ENCODE measurements at regions not wholly inside any gene's neighbourhood (a gene's known extent, or its start where the extent isn't known, plus 50 kb on each side); places are given as distances from the start of the nearest gene placed in this dataset.

DNA sequence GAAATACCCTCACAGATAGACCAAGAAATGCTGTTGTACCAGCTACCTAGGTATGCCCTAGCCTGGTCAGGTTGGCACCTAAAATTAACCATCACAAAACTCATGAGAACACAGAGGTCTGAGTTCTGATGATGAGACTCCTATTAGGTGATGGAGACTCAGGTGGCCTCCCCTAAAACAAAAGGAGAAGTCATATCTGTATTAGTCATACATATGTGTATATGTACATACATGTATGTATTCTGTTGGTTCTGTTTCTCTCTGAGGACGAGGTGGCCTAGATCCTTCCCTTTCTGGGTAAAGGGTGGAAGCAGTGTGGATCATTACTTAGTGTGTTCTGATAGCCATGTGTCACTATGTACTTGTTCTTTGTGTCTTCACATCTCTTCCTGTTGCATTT, 207.2 kb upstream of the PRSS1 start:
- H2AFZ ChIP-seq (ENCODE audit: low read length), result no peak overlapping the region
- H3K4me3 ChIP-seq (ENCODE audit: low read length), result no peak overlapping the region
- DNase-seq, result no peak
- H3K27ac ChIP-seq (ENCODE audit: low read length), result no peak overlapping the region
- no peak overlapping the region for H3K4me2 ChIP-seq (ENCODE audit: low read depth, low read length, poor library complexity, severe bottlenecking)
- no peaks in the 10 kb centered on the region for H3K4me1 ChIP-seq (ENCODE audit: low read length)
- H3K9me2 ChIP-seq (replicated peaks; ENCODE audit: insufficient read depth, low read length), result no peaks in the 10 kb centered on the region
- H3K9ac ChIP-seq (ENCODE audit: low read length), result no peak overlapping the region
- H3K79me2 ChIP-seq (ENCODE audit: low read length), result no peaks in the 10 kb centered on the region
- no peaks in the 10 kb centered on the region for H3K9me3 ChIP-seq (ENCODE audit: low read length)
- no peaks in the 10 kb centered on the region for H3K27me3 ChIP-seq (ENCODE audit: low read length)
- no peaks in the 10 kb centered on the region for H3K36me3 ChIP-seq (ENCODE audit: insufficient read depth, low read length)
- no peaks in the 10 kb centered on the region for H4K20me1 ChIP-seq (ENCODE audit: insufficient read depth, low read depth, low read length)

DNA sequence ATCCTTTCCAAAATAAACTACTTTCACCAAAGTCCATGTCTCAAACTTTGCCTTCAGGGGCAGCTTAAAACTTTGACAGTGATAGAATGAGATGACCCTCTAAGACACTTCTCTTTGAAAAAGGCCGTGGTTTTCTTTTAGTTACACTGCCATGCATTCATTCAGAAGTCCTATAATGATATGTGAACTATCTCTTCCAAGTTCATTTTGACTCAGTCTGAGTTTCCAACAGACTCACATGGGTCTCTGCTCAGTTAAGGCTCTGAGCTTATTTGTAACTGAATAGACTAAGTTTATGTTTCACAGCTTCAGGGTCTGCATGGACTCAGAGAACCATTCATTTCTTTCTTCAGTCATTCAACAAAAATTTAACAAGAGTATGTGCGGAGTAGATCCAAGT, 208.9 kb upstream of the PRSS1 start:
- Histone ChIP-seq H4K20me1 (ENCODE audit: insufficient read depth, low read depth, low read length) (no peaks in the 10 kb centered on the region), H3K27me3 (ENCODE audit: low read length) (no peaks in the 10 kb centered on the region), H3K4me2 (ENCODE audit: low read depth, low read length, poor library complexity, severe bottlenecking) (no peak overlapping the region), H3K4me3 (ENCODE audit: low read length) (no peak overlapping the region), H3K79me2 (ENCODE audit: low read length) (no peaks in the 10 kb centered on the region), H3K4me1 (ENCODE audit: low read length) (no peaks in the 10 kb centered on the region), H2AFZ (ENCODE audit: low read length) (no peak overlapping the region), H3K27ac (ENCODE audit: low read length) (no peak overlapping the region), H3K9ac (ENCODE audit: low read length) (no peak overlapping the region), H3K9me2 (replicated peaks; ENCODE audit: insufficient read depth, low read length) (no peaks in the 10 kb centered on the region), H3K9me3 (ENCODE audit: low read length) (no peaks in the 10 kb centered on the region), H3K36me3 (ENCODE audit: insufficient read depth, low read length) (no peaks in the 10 kb centered on the region)
- no peak for DNase-seq

DNA sequence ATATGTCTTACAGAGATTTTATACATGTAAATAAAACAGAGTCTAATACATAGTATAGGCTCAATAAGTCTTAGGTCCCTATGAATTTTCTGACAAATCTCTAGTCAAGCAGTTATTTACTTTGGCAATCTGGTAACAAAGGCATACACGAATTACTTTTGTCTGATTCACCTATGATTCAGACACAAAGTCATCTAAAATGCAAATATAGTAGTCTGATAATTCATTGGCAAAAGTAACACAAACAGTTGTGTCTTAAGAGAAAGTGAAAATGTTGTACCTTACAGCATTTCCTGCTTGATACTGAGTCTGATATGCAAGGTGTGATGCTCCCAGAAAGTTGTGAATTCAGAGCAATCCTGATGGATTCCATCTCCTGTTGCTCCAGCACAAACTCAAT, 209.4 kb upstream of the PRSS1 start:
- no peaks in the 10 kb centered on the region for H3K4me1 ChIP-seq (ENCODE audit: low read length)
- no peak overlapping the region for H3K4me3 ChIP-seq (ENCODE audit: low read length)
- H4K20me1 ChIP-seq (ENCODE audit: insufficient read depth, low read depth, low read length), result no peaks in the 10 kb centered on the region
- no peak for DNase-seq
- no peak overlapping the region for H2AFZ ChIP-seq (ENCODE audit: low read length)
- no peaks in the 10 kb centered on the region for H3K79me2 ChIP-seq (ENCODE audit: low read length)
- H3K4me2 ChIP-seq (ENCODE audit: low read depth, low read length, poor library complexity, severe bottlenecking), result no peak overlapping the region
- H3K9ac ChIP-seq (ENCODE audit: low read length), result no peak overlapping the region
- no peaks in the 10 kb centered on the region for H3K36me3 ChIP-seq (ENCODE audit: insufficient read depth, low read length)
- H3K9me2 ChIP-seq (replicated peaks; ENCODE audit: insufficient read depth, low read length), result no peaks in the 10 kb centered on the region
- no peak overlapping the region for H3K27ac ChIP-seq (ENCODE audit: low read length)
- no peaks in the 10 kb centered on the region for H3K27me3 ChIP-seq (ENCODE audit: low read length)
- no peaks in the 10 kb centered on the region for H3K9me3 ChIP-seq (ENCODE audit: low read length)

DNA sequence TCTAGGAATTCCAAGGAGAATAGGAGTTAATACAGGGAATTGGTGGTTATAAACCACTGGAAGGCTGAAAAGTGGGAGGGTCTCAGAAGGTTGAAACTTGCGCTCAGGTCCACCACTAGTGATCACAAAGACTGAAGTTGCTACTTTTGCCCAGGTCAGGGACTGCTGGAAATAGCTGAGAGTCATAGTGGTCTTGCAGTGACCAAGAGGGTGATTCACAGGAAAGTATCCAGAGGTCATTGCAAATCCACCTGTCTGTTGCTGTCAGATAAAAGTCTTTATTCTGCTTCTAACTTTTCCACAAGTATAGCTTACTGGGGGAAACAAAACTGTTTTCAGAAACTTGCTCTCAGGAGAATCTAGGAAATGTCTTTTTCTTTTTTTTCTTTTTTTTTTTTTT, 211.5 kb upstream of the PRSS1 start:
- H3K4me3 ChIP-seq (ENCODE audit: low read length), result no peak overlapping the region
- no peaks in the 10 kb centered on the region for H3K9me3 ChIP-seq (ENCODE audit: low read length)
- H3K4me2 ChIP-seq (ENCODE audit: low read depth, low read length, poor library complexity, severe bottlenecking), result no peak overlapping the region
- H3K27ac ChIP-seq (ENCODE audit: low read length), result no peak overlapping the region
- no peaks in the 10 kb centered on the region for H4K20me1 ChIP-seq (ENCODE audit: insufficient read depth, low read depth, low read length)
- H3K9ac ChIP-seq (ENCODE audit: low read length), result no peak overlapping the region
- H3K9me2 ChIP-seq (replicated peaks; ENCODE audit: insufficient read depth, low read length), result no peaks in the 10 kb centered on the region
- no peaks in the 10 kb centered on the region for H3K4me1 ChIP-seq (ENCODE audit: low read length)
- H3K36me3 ChIP-seq (ENCODE audit: insufficient read depth, low read length), result no peaks in the 10 kb centered on the region
- H3K27me3 ChIP-seq (ENCODE audit: low read length), result no peaks in the 10 kb centered on the region
- no peak overlapping the region for H2AFZ ChIP-seq (ENCODE audit: low read length)
- H3K79me2 ChIP-seq (ENCODE audit: low read length), result no peaks in the 10 kb centered on the region
- no peak for DNase-seq

DNA sequence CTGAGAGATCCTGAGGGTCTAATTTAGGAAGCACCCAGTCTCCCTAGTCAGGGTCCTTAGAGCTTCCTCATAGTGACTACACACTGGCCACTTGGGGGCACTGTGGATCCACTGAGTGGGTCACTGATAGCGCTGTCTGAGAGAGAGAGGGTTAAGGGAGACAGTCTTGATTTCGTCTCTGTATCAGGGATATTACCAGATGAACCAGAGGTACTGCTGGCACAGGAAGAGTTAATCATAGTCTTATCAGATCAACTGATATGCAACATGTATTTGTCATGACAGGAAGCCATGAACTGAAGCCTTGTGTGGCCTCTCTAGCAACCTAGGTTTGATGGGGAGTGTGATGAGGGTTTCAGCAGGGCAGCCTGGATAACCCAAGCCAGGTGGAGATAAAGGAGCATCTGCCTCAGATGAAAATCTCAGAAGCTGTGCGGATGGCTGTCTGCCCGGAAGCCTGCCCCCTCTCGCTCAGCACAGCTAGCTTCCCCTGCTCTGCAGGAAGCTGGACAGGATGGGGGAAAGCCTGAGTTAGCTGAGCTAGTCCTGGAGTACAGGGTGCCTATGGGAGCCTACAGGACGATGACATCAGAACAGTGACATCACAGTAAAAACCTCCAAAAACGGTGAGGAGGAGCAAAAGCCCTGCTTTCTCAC, 214.0 kb upstream of the PRSS1 start:
- no peaks in the 10 kb centered on the region for H4K20me1 ChIP-seq (ENCODE audit: insufficient read depth, low read depth, low read length)
- peak; percentile 89 for DNase-seq
- H3K27ac ChIP-seq (ENCODE audit: low read length), result no peak overlapping the region
- no peak overlapping the region for H3K4me2 ChIP-seq (ENCODE audit: low read depth, low read length, poor library complexity, severe bottlenecking)
- no peaks in the 10 kb centered on the region for H3K27me3 ChIP-seq (ENCODE audit: low read length)
- H3K9me2 ChIP-seq (replicated peaks; ENCODE audit: insufficient read depth, low read length), result no peaks in the 10 kb centered on the region
- no peaks in the 10 kb centered on the region for H3K9me3 ChIP-seq (ENCODE audit: low read length)
- no peaks in the 10 kb centered on the region for H3K79me2 ChIP-seq (ENCODE audit: low read length)
- H3K4me1 ChIP-seq (ENCODE audit: low read length), result no peaks in the 10 kb centered on the region
- no peak overlapping the region for H3K9ac ChIP-seq (ENCODE audit: low read length)
- no peak overlapping the region for H2AFZ ChIP-seq (ENCODE audit: low read length)
- no peak overlapping the region for H3K4me3 ChIP-seq (ENCODE audit: low read length)
- no peaks in the 10 kb centered on the region for H3K36me3 ChIP-seq (ENCODE audit: insufficient read depth, low read length)

DNA sequence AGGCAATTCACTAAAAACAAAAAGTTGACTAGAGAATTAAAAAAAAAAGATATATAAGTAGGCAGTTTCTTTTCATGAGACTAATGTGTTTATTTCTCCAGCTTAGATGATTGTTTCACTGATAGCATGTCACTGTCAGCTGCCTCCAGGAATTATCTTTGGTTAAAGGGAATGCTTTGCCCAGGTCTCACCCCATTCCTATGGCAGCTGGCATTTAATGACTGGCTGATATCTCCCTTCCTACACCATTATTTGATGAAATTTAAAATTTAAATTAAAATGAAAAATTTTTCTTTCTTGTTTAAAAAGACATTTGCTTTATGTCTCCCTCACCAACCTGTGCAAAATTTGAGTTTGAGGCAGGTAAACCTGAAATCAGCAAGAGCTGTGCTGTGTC, 214.5 kb upstream of the PRSS1 start:
- no peaks in the 10 kb centered on the region for H4K20me1 ChIP-seq (ENCODE audit: insufficient read depth, low read depth, low read length)
- no peaks in the 10 kb centered on the region for H3K27me3 ChIP-seq (ENCODE audit: low read length)
- no peaks in the 10 kb centered on the region for H3K9me2 ChIP-seq (replicated peaks; ENCODE audit: insufficient read depth, low read length)
- H3K4me2 ChIP-seq (ENCODE audit: low read depth, low read length, poor library complexity, severe bottlenecking), result no peak overlapping the region
- H3K36me3 ChIP-seq (ENCODE audit: insufficient read depth, low read length), result no peaks in the 10 kb centered on the region
- H3K27ac ChIP-seq (ENCODE audit: low read length), result no peak overlapping the region
- no peak overlapping the region for H2AFZ ChIP-seq (ENCODE audit: low read length)
- no peak overlapping the region for H3K9ac ChIP-seq (ENCODE audit: low read length)
- H3K4me1 ChIP-seq (ENCODE audit: low read length), result no peaks in the 10 kb centered on the region
- no peak for DNase-seq
- H3K79me2 ChIP-seq (ENCODE audit: low read length), result no peaks in the 10 kb centered on the region
- H3K9me3 ChIP-seq (ENCODE audit: low read length), result no peaks in the 10 kb centered on the region
- no peak overlapping the region for H3K4me3 ChIP-seq (ENCODE audit: low read length)

DNA sequence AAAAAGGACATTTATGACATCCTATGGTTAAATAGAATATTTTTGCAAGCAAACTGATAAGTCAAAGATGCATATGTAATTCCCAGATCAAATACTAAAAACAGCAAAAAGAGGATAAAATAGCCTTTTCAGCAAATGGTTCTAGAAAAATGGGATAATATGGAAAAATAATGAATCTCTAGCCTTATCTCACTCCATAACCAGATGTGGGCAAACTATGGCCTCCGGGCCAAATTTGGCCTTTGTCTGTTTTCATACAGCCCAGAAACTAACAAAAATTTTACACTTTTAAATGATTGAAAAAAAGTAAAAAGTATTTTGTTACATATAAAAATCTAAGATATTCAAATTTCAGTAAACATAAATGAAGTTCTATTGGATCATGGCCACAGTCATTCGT, 215.4 kb upstream of the PRSS1 start:
- no peaks in the 10 kb centered on the region for H3K4me1 ChIP-seq (ENCODE audit: low read length)
- no peak overlapping the region for H3K4me3 ChIP-seq (ENCODE audit: low read length)
- DNase-seq, result no peak
- no peak overlapping the region for H3K9ac ChIP-seq (ENCODE audit: low read length)
- H3K36me3 ChIP-seq (ENCODE audit: insufficient read depth, low read length), result no peaks in the 10 kb centered on the region
- H3K27me3 ChIP-seq (ENCODE audit: low read length), result no peaks in the 10 kb centered on the region
- no peaks in the 10 kb centered on the region for H3K79me2 ChIP-seq (ENCODE audit: low read length)
- H3K4me2 ChIP-seq (ENCODE audit: low read depth, low read length, poor library complexity, severe bottlenecking), result no peak overlapping the region
- no peak overlapping the region for H3K27ac ChIP-seq (ENCODE audit: low read length)
- no peaks in the 10 kb centered on the region for H3K9me3 ChIP-seq (ENCODE audit: low read length)
- no peaks in the 10 kb centered on the region for H4K20me1 ChIP-seq (ENCODE audit: insufficient read depth, low read depth, low read length)
- no peak overlapping the region for H2AFZ ChIP-seq (ENCODE audit: low read length)
- H3K9me2 ChIP-seq (replicated peaks; ENCODE audit: insufficient read depth, low read length), result no peaks in the 10 kb centered on the region

DNA sequence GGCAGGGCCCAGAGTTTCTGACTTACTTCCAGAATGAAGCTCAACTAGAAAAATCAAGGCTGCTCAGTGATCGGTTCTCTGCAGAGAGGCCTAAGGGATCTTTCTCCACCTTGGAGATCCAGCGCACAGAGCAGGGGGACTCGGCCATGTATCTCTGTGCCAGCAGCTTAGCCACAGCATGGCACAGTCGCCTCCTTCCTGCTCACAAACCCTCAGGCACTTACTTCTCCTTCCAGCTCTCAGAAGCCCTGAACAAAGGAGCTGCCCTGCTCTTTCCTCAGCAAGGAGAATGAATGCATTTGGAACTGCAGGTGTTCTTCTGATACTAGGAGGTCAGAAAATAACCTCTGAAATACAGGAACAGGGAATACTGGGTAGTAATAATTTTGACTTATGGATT, 219.7 kb upstream of the PRSS1 start:
- H4K20me1 ChIP-seq (ENCODE audit: insufficient read depth, low read depth, low read length), result no peaks in the 10 kb centered on the region
- H3K9ac ChIP-seq (ENCODE audit: low read length), result no peak overlapping the region
- no peaks in the 10 kb centered on the region for H3K9me2 ChIP-seq (replicated peaks; ENCODE audit: insufficient read depth, low read length)
- H3K27ac ChIP-seq (ENCODE audit: low read length), result no peak overlapping the region
- no peak overlapping the region for H2AFZ ChIP-seq (ENCODE audit: low read length)
- no peak overlapping the region for H3K4me3 ChIP-seq (ENCODE audit: low read length)
- no peak for DNase-seq
- H3K79me2 ChIP-seq (ENCODE audit: low read length), result no peaks in the 10 kb centered on the region
- no peaks in the 10 kb centered on the region for H3K36me3 ChIP-seq (ENCODE audit: insufficient read depth, low read length)
- no peak overlapping the region for H3K4me2 ChIP-seq (ENCODE audit: low read depth, low read length, poor library complexity, severe bottlenecking)
- H3K9me3 ChIP-seq (ENCODE audit: low read length), result no peaks in the 10 kb centered on the region
- no peaks in the 10 kb centered on the region for H3K27me3 ChIP-seq (ENCODE audit: low read length)
- H3K4me1 ChIP-seq (ENCODE audit: low read length), result no peaks in the 10 kb centered on the region

Data from Karpas-422 (cell line).